Stimulated activated naive CD8-positive, alpha-beta T cell treated with anti-CD3 and anti-CD28 coated beads, Interleukin-15, Interleukin-2, amounts not matched to agents 100 ng/mL and 50 ng/mL, for 24 hours (primary cell): ENCODE measurements at regions not wholly inside any gene's neighbourhood (a gene's known extent, or its start where the extent isn't known, plus 50 kb on each side); places are given as distances from the start of the nearest gene placed in this dataset.
"Not testable (repeated sequence)": the region's sequence is repeated elsewhere in the genome, so short reads cannot be mapped to it uniquely, and the experiment has no call there.

Experiments used
- H3K27ac Mint-ChIP-seq: one replicate; pipeline ENCODE4 v1.8.0; 2021; ENCODE audit warnings: mild to moderate bottlenecking, mixed read lengths
- H3K27me3 Mint-ChIP-seq: one replicate; pipeline ENCODE4 v1.8.0; 2021; ENCODE audit warnings: mixed read lengths
- H3K36me3 Mint-ChIP-seq: one replicate; pipeline ENCODE4 v1.8.0; 2021; ENCODE audit warnings: low read depth, mixed read lengths
- H3K4me1 Mint-ChIP-seq: one replicate; pipeline ENCODE4 v1.8.0; 2021; ENCODE audit warnings: low read depth, mixed read lengths
- H3K4me3 Mint-ChIP-seq: one replicate; pipeline ENCODE4 v1.8.0; 2021; ENCODE audit warnings: mild to moderate bottlenecking, mixed read lengths
- H3K9me3 Mint-ChIP-seq: one replicate; pipeline ENCODE4 v1.8.0; 2021; ENCODE audit warnings: mixed read lengths

- Mint-ChIP-seq H3K9me3 (no peaks in the 10 kb centered on the region), H3K27ac (no peak overlapping the region), H3K4me1 (no peaks in the 10 kb centered on the region), H3K27me3 (no peaks in the 10 kb centered on the region), H3K36me3 (no peaks in the 10 kb centered on the region), H3K4me3 (no peak overlapping the region)
Observed at GRCh38 chr4:36601864-36602495, 320.6 kb downstream of the DTHD1 start.

GRCh38 chr4:36609661-36610060, 328.2 kb downstream of the DTHD1 start:
- Mint-ChIP-seq H3K9me3 (peaks cover 15% of the 10 kb centered on the region), H3K27me3 (no peaks in the 10 kb centered on the region), H3K36me3 (no peaks in the 10 kb centered on the region), H3K4me3 (no peak overlapping the region), H3K4me1 (no peaks in the 10 kb centered on the region), H3K27ac (no peak overlapping the region)

GRCh38 chr4:36610628-36611027, 329.2 kb downstream of the DTHD1 start:
- Mint-ChIP-seq H3K27me3 (no peaks in the 10 kb centered on the region), H3K36me3 (no peaks in the 10 kb centered on the region), H3K9me3 (peaks cover 15% of the 10 kb centered on the region), H3K4me3 (no peak overlapping the region), H3K4me1 (no peaks in the 10 kb centered on the region), H3K27ac (no peak overlapping the region)

- H3K36me3 Mint-ChIP-seq, H3K4me3 Mint-ChIP-seq, H3K4me1 Mint-ChIP-seq, H3K27me3 Mint-ChIP-seq, H3K27ac Mint-ChIP-seq: not testable (repeated sequence)
- H3K9me3 Mint-ChIP-seq = peaks cover 15% of the 10 kb centered on the region
Observed at GRCh38 chr4:36613142-36613541, 331.7 kb downstream of the DTHD1 start.

GRCh38 chr4:36614011-36614410, 332.6 kb downstream of the DTHD1 start:
- H3K4me3 Mint-ChIP-seq = no peak overlapping the region
- no peaks in the 10 kb centered on the region for H3K4me1 Mint-ChIP-seq

GRCh38 chr4:36618102-36618501, 336.7 kb downstream of the DTHD1 start:
- no peak overlapping the region for H3K27ac Mint-ChIP-seq
- no peaks in the 10 kb centered on the region for H3K36me3 Mint-ChIP-seq
- H3K27me3 Mint-ChIP-seq = no peaks in the 10 kb centered on the region
- H3K4me1 Mint-ChIP-seq = no peaks in the 10 kb centered on the region
- no peak overlapping the region for H3K4me3 Mint-ChIP-seq
- H3K9me3 Mint-ChIP-seq = no peaks in the 10 kb centered on the region

More at GRCh38 chr4:36614011-36614410, 332.6 kb downstream of the DTHD1 start:
- no peak overlapping the region for H3K27ac Mint-ChIP-seq
- no peaks in the 10 kb centered on the region for H3K27me3 Mint-ChIP-seq
- peaks cover 15% of the 10 kb centered on the region for H3K9me3 Mint-ChIP-seq
- H3K36me3 Mint-ChIP-seq = no peaks in the 10 kb centered on the region

- Mint-ChIP-seq H3K9me3 (peaks cover 4% of the 10 kb centered on the region), H3K27ac (no peak overlapping the region), H3K27me3 (no peaks in the 10 kb centered on the region), H3K36me3 (no peaks in the 10 kb centered on the region), H3K4me3 (no peak overlapping the region), H3K4me1 (no peaks in the 10 kb centered on the region)
Observed at GRCh38 chr4:36624030-36624429, 342.6 kb downstream of the DTHD1 start.

GRCh38 chr4:36638273-36638811, 356.9 kb downstream of the DTHD1 start:
- Mint-ChIP-seq H3K4me1 (no peaks in the 10 kb centered on the region), H3K4me3 (no peak overlapping the region)

GRCh38 chr4:36640876-36641275, 359.5 kb downstream of the DTHD1 start:
- Mint-ChIP-seq H3K27me3 (peaks cover 3% of the 10 kb centered on the region), H3K36me3 (no peaks in the 10 kb centered on the region), H3K4me1 (no peaks in the 10 kb centered on the region), H3K9me3 (no peaks in the 10 kb centered on the region), H3K27ac (no peak overlapping the region), H3K4me3 (no peak overlapping the region)

More at GRCh38 chr4:36638273-36638811, 356.9 kb downstream of the DTHD1 start:
- Mint-ChIP-seq H3K36me3 (no peaks in the 10 kb centered on the region), H3K9me3 (no peaks in the 10 kb centered on the region), H3K27me3 (peaks cover 3% of the 10 kb centered on the region), H3K27ac (no peak overlapping the region)

- Mint-ChIP-seq H3K4me3 (no peak overlapping the region), H3K9me3 (no peaks in the 10 kb centered on the region), H3K27me3 (no peaks in the 10 kb centered on the region)
Observed at GRCh38 chr4:36651253-36651652, 369.8 kb downstream of the DTHD1 start.

GRCh38 chr4:36652857-36653256, 371.4 kb downstream of the DTHD1 start:
- no peak overlapping the region for H3K4me3 Mint-ChIP-seq
- no peak overlapping the region for H3K27ac Mint-ChIP-seq
- no peaks in the 10 kb centered on the region for H3K27me3 Mint-ChIP-seq
- no peaks in the 10 kb centered on the region for H3K36me3 Mint-ChIP-seq
- H3K4me1 Mint-ChIP-seq = no peaks in the 10 kb centered on the region
- H3K9me3 Mint-ChIP-seq = no peaks in the 10 kb centered on the region

More at GRCh38 chr4:36651253-36651652, 369.8 kb downstream of the DTHD1 start:
- no peak overlapping the region for H3K27ac Mint-ChIP-seq
- H3K36me3 Mint-ChIP-seq = no peaks in the 10 kb centered on the region
- H3K4me1 Mint-ChIP-seq = no peaks in the 10 kb centered on the region

- no peak overlapping the region for H3K27ac Mint-ChIP-seq
- no peaks in the 10 kb centered on the region for H3K4me1 Mint-ChIP-seq
- H3K27me3 Mint-ChIP-seq = no peaks in the 10 kb centered on the region
- H3K36me3 Mint-ChIP-seq = no peaks in the 10 kb centered on the region
- no peaks in the 10 kb centered on the region for H3K9me3 Mint-ChIP-seq
- no peak overlapping the region for H3K4me3 Mint-ChIP-seq
Observed at GRCh38 chr4:36665985-36666527, 384.6 kb downstream of the DTHD1 start.

GRCh38 chr4:36675436-36675835, 394.0 kb downstream of the DTHD1 start:
- Mint-ChIP-seq H3K4me3 (no peak overlapping the region), H3K36me3 (no peaks in the 10 kb centered on the region), H3K9me3 (no peaks in the 10 kb centered on the region), H3K27ac (no peak overlapping the region), H3K27me3 (no peaks in the 10 kb centered on the region), H3K4me1 (no peaks in the 10 kb centered on the region)

GRCh38 chr4:36676139-36677050, 395.0 kb downstream of the DTHD1 start:
- Mint-ChIP-seq H3K9me3 (no peaks in the 10 kb centered on the region), H3K36me3 (no peaks in the 10 kb centered on the region), H3K27me3 (no peaks in the 10 kb centered on the region), H3K27ac (no peak overlapping the region), H3K4me1 (no peaks in the 10 kb centered on the region), H3K4me3 (no peak overlapping the region)

- Mint-ChIP-seq H3K4me1 (no peaks in the 10 kb centered on the region), H3K27me3 (no peaks in the 10 kb centered on the region), H3K9me3 (no peaks in the 10 kb centered on the region), H3K36me3 (no peaks in the 10 kb centered on the region), H3K4me3 (no peak overlapping the region), H3K27ac (no peak overlapping the region)
Observed at GRCh38 chr4:36677112-36677511, 395.7 kb downstream of the DTHD1 start.
